Large intestine (tissue), 3 donors: ENCODE measurements at regions not wholly inside any gene's neighbourhood (a gene's known extent, or its start where the extent isn't known, plus 50 kb on each side); places are given as distances from the start of the nearest gene placed in this dataset.

Experiments
- DNase-seq, 2 donors: peaks; one replicate each; pipeline versions ENCODE4 v3.0.0 to v3.0.0-alpha.2; 2013
- H3K27ac ChIP-seq: one replicate; pipeline ENCODE4 v1.5.1; 2013; ENCODE audit warnings: low read length
- H3K27me3 ChIP-seq: 2 replicates; pipeline ENCODE4 v1.6.1; 2013; ENCODE audit warnings: low read length; ENCODE audit not compliant: control insufficient read depth, insufficient read depth
- H3K36me3 ChIP-seq: 2 replicates; pipeline ENCODE4 v1.6.1; 2013; ENCODE audit warnings: low read length; ENCODE audit not compliant: control insufficient read depth, insufficient read depth
- H3K4me1 ChIP-seq: one replicate; pipeline ENCODE4 v1.6.1; 2013; ENCODE audit warnings: low read length; ENCODE audit not compliant: control insufficient read depth, insufficient read depth
- H3K4me3 ChIP-seq: one replicate; pipeline ENCODE4 v1.5.1; 2013; ENCODE audit warnings: low read length
- H3K9me3 ChIP-seq: one replicate; pipeline ENCODE4 v1.6.1; 2013; ENCODE audit warnings: mild to moderate bottlenecking, low read depth, low read length, moderate library complexity; ENCODE audit not compliant: control insufficient read depth
- WGBS: methylation state at CpG from one replicate; pipeline ENCODE4 v1.1.5; 2013; ENCODE audit warnings: low lambda C conversion rate; ENCODE audit not compliant: insufficient coverage; 5-methylcytosine and 5-hydroxymethylcytosine counted together

GRCh38 chr11:29261831-29262230 lies 755.0 kb downstream of the KCNA4 start:
- H3K27me3 ChIP-seq: no peaks in the 10 kb centered on the region
- DNase-seq: no peak
- H3K4me3 ChIP-seq: no peak overlapping the region
- no peaks in the 10 kb centered on the region for H3K36me3 ChIP-seq
- H3K9me3 ChIP-seq: no peaks in the 10 kb centered on the region
- H3K4me1 ChIP-seq: no peaks in the 10 kb centered on the region
- H3K27ac ChIP-seq: no peak overlapping the region

GRCh38 chr11:29260939-29261705 lies 755.7 kb downstream of the KCNA4 start:
- Histone ChIP-seq H3K4me1 (no peaks in the 10 kb centered on the region), H3K36me3 (no peaks in the 10 kb centered on the region), H3K4me3 (no peak overlapping the region), H3K27ac (no peak overlapping the region), H3K9me3 (no peaks in the 10 kb centered on the region), H3K27me3 (no peaks in the 10 kb centered on the region)
- WGBS: no CpG with 5 or more reads among the region's 3 CpGs
- DNase-seq: no peak

- no peak overlapping the region for H3K4me3 ChIP-seq
- no peaks in the 10 kb centered on the region for H3K4me1 ChIP-seq
- no peak overlapping the region for H3K27ac ChIP-seq
- no peaks in the 10 kb centered on the region for H3K27me3 ChIP-seq
- WGBS: 57% methylated on average over 2 of the region's 3 CpGs
- DNase-seq: no peak
- H3K36me3 ChIP-seq: no peaks in the 10 kb centered on the region
- no peaks in the 10 kb centered on the region for H3K9me3 ChIP-seq
Measured at GRCh38 chr11:29258411-29258810, 758.4 kb downstream of the KCNA4 start.

GRCh38 chr11:29256580-29256979 lies 760.2 kb downstream of the KCNA4 start:
- Histone ChIP-seq H3K27me3 (no peaks in the 10 kb centered on the region), H3K9me3 (no peaks in the 10 kb centered on the region), H3K27ac (no peak overlapping the region), H3K36me3 (no peaks in the 10 kb centered on the region), H3K4me3 (no peak overlapping the region), H3K4me1 (no peaks in the 10 kb centered on the region)
- DNase-seq: no peak
- WGBS: no CpG with 5 or more reads among the region's 1 CpG

GRCh38 chr11:29255401-29255800 lies 761.4 kb downstream of the KCNA4 start:
- Histone ChIP-seq H3K4me1 (no peaks in the 10 kb centered on the region), H3K27me3 (no peaks in the 10 kb centered on the region), H3K9me3 (no peaks in the 10 kb centered on the region), H3K4me3 (no peak overlapping the region), H3K36me3 (no peaks in the 10 kb centered on the region), H3K27ac (no peak overlapping the region)
- WGBS: 83% methylated on average over 1 of the region's 2 CpGs
- no peak for DNase-seq

- Histone ChIP-seq H3K27ac (no peak overlapping the region), H3K4me1 (no peaks in the 10 kb centered on the region), H3K9me3 (no peaks in the 10 kb centered on the region), H3K4me3 (no peak overlapping the region), H3K27me3 (no peaks in the 10 kb centered on the region), H3K36me3 (no peaks in the 10 kb centered on the region)
- 100% methylated on average over 1 of the region's 4 CpGs for WGBS
- no peak for DNase-seq
Measured at GRCh38 chr11:29251738-29252137, 765.1 kb downstream of the KCNA4 start.

- Histone ChIP-seq H3K4me3 (no peak overlapping the region), H3K27me3 (no peaks in the 10 kb centered on the region), H3K9me3 (no peaks in the 10 kb centered on the region), H3K4me1 (no peaks in the 10 kb centered on the region), H3K27ac (no peak overlapping the region), H3K36me3 (no peaks in the 10 kb centered on the region)
- WGBS: no CpG with 5 or more reads among the region's 2 CpGs
- DNase-seq: no peak
Measured at GRCh38 chr11:29249713-29250112, 767.1 kb downstream of the KCNA4 start.

- no peaks in the 10 kb centered on the region for H3K9me3 ChIP-seq
- H3K27ac ChIP-seq: no peak overlapping the region
- H3K27me3 ChIP-seq: no peaks in the 10 kb centered on the region
- H3K4me1 ChIP-seq: no peaks in the 10 kb centered on the region
- no peak overlapping the region for H3K4me3 ChIP-seq
- H3K36me3 ChIP-seq: no peaks in the 10 kb centered on the region
- no peak for DNase-seq
Measured at GRCh38 chr11:29244355-29244754, 772.5 kb downstream of the KCNA4 start.

- no peak for DNase-seq
- Histone ChIP-seq H3K4me1 (no peaks in the 10 kb centered on the region), H3K36me3 (no peaks in the 10 kb centered on the region), H3K27ac (no peak overlapping the region), H3K4me3 (no peak overlapping the region), H3K27me3 (no peaks in the 10 kb centered on the region), H3K9me3 (no peaks in the 10 kb centered on the region)
- WGBS: 100% methylated on average over 2 of the region's 3 CpGs
Measured at GRCh38 chr11:29243616-29244015, 773.2 kb downstream of the KCNA4 start.

- H3K27me3 ChIP-seq: no peaks in the 10 kb centered on the region
- no peaks in the 10 kb centered on the region for H3K4me1 ChIP-seq
- H3K9me3 ChIP-seq: no peaks in the 10 kb centered on the region
- DNase-seq: no peak
- no peaks in the 10 kb centered on the region for H3K36me3 ChIP-seq
- 67% methylated on average over 2 of the region's 4 CpGs for WGBS
- H3K4me3 ChIP-seq: no peak overlapping the region
- no peak overlapping the region for H3K27ac ChIP-seq
Measured at GRCh38 chr11:29231991-29232390, 784.8 kb downstream of the KCNA4 start.

GRCh38 chr11:29231586-29231985 lies 785.2 kb downstream of the KCNA4 start:
- no peak for DNase-seq
- H3K4me1 ChIP-seq: no peaks in the 10 kb centered on the region
- H3K27ac ChIP-seq: no peak overlapping the region
- WGBS: 90% methylated on average over 2 of the region's 3 CpGs
- H3K9me3 ChIP-seq: no peaks in the 10 kb centered on the region
- no peaks in the 10 kb centered on the region for H3K36me3 ChIP-seq
- no peak overlapping the region for H3K4me3 ChIP-seq
- no peaks in the 10 kb centered on the region for H3K27me3 ChIP-seq
